Loucy (cell line): ENCODE measurements at regions not wholly inside any gene's neighbourhood (a gene's known extent, or its start where the extent isn't known, plus 50 kb on each side); places are given as distances from the start of the nearest gene placed in this dataset.

Experiments used
- EZH2phosphoT487 ChIP-seq: fragments of 200-600 bp; IDR thresholded peaks from 2 replicates; pipeline ENCODE4 v1.6.1; 2018; ENCODE audit warnings: antibody characterized with exemption, mild to moderate bottlenecking, moderate library complexity, borderline replicate concordance
- TF ChIP-seq, protein P1 (sequence below): fragments of 200-600 bp; sonication (generic); conservative IDR thresholded peaks from 2 replicates; pipeline ENCODE4 v1.5.1; 2014; ENCODE audit warnings: mild to moderate bottlenecking, antibody characterized with exemption, low read length

DNA sequence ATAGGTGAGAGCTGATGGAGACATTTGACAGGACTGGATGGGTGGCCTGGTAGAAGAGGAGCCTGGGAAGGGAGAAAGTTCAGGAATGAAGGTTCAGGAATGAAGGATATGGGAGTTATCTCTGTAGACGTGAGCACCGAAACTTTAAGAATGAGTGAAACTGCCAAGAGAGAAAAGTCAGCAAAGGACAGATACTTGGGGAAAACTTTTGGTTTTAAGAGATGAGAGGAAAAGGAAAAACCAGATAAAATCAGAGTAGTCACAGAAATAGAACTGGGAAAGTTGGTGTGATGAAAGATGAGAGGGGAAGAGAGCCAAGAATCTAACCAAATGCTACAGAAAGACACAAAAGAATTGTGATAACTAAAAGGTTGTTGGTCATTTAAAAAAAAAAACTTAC is 88.9 kb downstream of the PRR15 start:
- TF ChIP-seq, protein P1, sequence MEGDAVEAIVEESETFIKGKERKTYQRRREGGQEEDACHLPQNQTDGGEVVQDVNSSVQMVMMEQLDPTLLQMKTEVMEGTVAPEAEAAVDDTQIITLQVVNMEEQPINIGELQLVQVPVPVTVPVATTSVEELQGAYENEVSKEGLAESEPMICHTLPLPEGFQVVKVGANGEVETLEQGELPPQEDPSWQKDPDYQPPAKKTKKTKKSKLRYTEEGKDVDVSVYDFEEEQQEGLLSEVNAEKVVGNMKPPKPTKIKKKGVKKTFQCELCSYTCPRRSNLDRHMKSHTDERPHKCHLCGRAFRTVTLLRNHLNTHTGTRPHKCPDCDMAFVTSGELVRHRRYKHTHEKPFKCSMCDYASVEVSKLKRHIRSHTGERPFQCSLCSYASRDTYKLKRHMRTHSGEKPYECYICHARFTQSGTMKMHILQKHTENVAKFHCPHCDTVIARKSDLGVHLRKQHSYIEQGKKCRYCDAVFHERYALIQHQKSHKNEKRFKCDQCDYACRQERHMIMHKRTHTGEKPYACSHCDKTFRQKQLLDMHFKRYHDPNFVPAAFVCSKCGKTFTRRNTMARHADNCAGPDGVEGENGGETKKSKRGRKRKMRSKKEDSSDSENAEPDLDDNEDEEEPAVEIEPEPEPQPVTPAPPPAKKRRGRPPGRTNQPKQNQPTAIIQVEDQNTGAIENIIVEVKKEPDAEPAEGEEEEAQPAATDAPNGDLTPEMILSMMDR: no peak
- TF ChIP-seq EZH2phosphoT487: no peak
